ENCODE measurements at regions not wholly inside any gene's neighbourhood (a gene's known extent, or its start where the extent isn't known, plus 50 kb on each side); places are given as distances from the start of the nearest gene placed in this dataset.

GRCh38 chr22:46038174-46038487 is 61.2 kb upstream of the WNT7B start:
- Mint-ChIP-seq H3K4me3 (no peak overlapping the region), H3K4me1 (peaks cover 14 to 16% of the 10 kb centered on the region in 2 experiments), H3K36me3 (ENCODE audit: insufficient read depth in 1 of 3, low read depth in 3 of 3) (no peaks in the 10 kb centered on the region), H3K27ac (no peak overlapping the region), H3K9me3 (no peaks in the 10 kb centered on the region), H3K27me3 (ENCODE audit: low read depth) (peaks cover 2% of the 10 kb centered on the region; the same call in 1 of the 2 replicates)
- H4K8ac ChIP-seq (replicated peaks; ENCODE audit: insufficient read length, low read depth, low read length): no peak overlapping the region
- H3K23me2 ChIP-seq (ENCODE audit: insufficient read length, low read depth, low read length, poor library complexity, severe bottlenecking): peaks cover 3% of the 10 kb centered on the region
- no peak overlapping the region for H3K9ac ChIP-seq (ENCODE audit: extremely low read depth, insufficient read length, low read length)
- TF ChIP-seq CTCF (conservative IDR thresholded peaks at IDR 0.05): no peak
- H3K27me3 ChIP-seq (ENCODE audit: insufficient read depth, low read length): no peaks in the 10 kb centered on the region
- no peaks in the 10 kb centered on the region for H3K79me2 ChIP-seq (ENCODE audit: insufficient read depth, low read length)
- no peaks in the 10 kb centered on the region for H3K79me1 ChIP-seq (ENCODE audit: insufficient read depth, low read depth, low read length, poor library complexity, severe bottlenecking)
- H3K4me2 ChIP-seq (ENCODE audit: insufficient read depth, insufficient read length, low read length): no peak overlapping the region
- H3K9me3 ChIP-seq (ENCODE audit: control insufficient read depth, low read depth, low read length): no peaks in the 10 kb centered on the region
- DNase-seq: no peak
- WGBS (ENCODE audit: extremely low coverage, insufficient read length, low lambda C conversion rate): no CpG with 5 or more reads among the region's 2 CpGs
- no peak overlapping the region for H4K5ac ChIP-seq (ENCODE audit: insufficient read length, low read depth, low read length)
- no peak overlapping the region for H2AFZ ChIP-seq (ENCODE audit: low read length)
- no peak overlapping the region for H2BK20ac ChIP-seq (ENCODE audit: low read depth, low read length, poor library complexity, severe bottlenecking)
- no peak overlapping the region for H2BK12ac ChIP-seq (ENCODE audit: insufficient read length, low read depth, low read length)
- no peak overlapping the region for H3K56ac ChIP-seq (ENCODE audit: insufficient read length, low read depth, low read length)
- no peaks in the 10 kb centered on the region for H4K20me1 ChIP-seq (ENCODE audit: control insufficient read depth, insufficient read depth, insufficient read length)
- no peak overlapping the region for H3K27ac ChIP-seq (ENCODE audit: insufficient read length, low read depth, low read length)
- no peak overlapping the region for H4K91ac ChIP-seq (ENCODE audit: insufficient read length, low read depth, low read length)
- no peak overlapping the region for H3K23ac ChIP-seq (ENCODE audit: insufficient read length, low read depth, low read length)
- H2BK15ac ChIP-seq (ENCODE audit: low read depth, low read length): no peak overlapping the region
- H2BK5ac ChIP-seq (ENCODE audit: insufficient read length, low read length): no peak overlapping the region
- no peak overlapping the region for H2BK120ac ChIP-seq (ENCODE audit: low read depth, low read length, poor library complexity, severe bottlenecking)
- H3K14ac ChIP-seq (ENCODE audit: insufficient read depth, low read length): no peak overlapping the region
- no peak overlapping the region for H3T11ph ChIP-seq (ENCODE audit: low read length)
- no peak overlapping the region for H2AK5ac ChIP-seq (ENCODE audit: insufficient read length, low read length)
- no peak overlapping the region for H3K4ac ChIP-seq (ENCODE audit: low read depth, low read length)
- H3K4me1 ChIP-seq (ENCODE audit: insufficient read depth, low read length): no peaks in the 10 kb centered on the region
- no peak overlapping the region for H3K18ac ChIP-seq (ENCODE audit: insufficient read length, low read depth, low read length)
